ENCODE measurements at regions not wholly inside any gene's neighbourhood (a gene's known extent, or its start where the extent isn't known, plus 50 kb on each side); places are given as distances from the start of the nearest gene placed in this dataset.

DNA sequence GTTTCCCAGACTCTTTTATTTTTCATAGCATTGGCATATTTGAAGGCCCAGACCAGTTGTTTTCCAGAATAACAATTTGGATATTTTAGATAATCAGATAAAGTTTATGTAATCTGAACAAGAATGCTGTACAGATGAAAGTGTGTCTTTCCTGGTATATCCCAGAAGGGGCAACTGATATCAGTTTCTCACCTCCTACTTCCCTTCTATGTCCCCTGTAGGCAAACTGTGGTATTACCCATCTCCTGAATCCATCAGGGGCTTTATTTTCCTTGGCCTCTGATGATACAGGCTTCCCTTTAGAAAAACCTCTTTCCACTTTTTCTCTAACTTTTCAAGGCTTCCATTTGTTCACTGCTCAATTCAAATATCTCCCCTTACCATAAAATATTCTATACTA lies 87.5 kb upstream of the RGS1 start:
- TF ChIP-seq POLR2A (IDR thresholded peaks at IDR 0.05), result no peak
- TF ChIP-seq, protein P1, sequence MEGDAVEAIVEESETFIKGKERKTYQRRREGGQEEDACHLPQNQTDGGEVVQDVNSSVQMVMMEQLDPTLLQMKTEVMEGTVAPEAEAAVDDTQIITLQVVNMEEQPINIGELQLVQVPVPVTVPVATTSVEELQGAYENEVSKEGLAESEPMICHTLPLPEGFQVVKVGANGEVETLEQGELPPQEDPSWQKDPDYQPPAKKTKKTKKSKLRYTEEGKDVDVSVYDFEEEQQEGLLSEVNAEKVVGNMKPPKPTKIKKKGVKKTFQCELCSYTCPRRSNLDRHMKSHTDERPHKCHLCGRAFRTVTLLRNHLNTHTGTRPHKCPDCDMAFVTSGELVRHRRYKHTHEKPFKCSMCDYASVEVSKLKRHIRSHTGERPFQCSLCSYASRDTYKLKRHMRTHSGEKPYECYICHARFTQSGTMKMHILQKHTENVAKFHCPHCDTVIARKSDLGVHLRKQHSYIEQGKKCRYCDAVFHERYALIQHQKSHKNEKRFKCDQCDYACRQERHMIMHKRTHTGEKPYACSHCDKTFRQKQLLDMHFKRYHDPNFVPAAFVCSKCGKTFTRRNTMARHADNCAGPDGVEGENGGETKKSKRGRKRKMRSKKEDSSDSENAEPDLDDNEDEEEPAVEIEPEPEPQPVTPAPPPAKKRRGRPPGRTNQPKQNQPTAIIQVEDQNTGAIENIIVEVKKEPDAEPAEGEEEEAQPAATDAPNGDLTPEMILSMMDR (IDR thresholded peaks at IDR 0.05), result peak in 1 of 6 experiments; percentile 6

Data from Peyer's patch (tissue), 4 donors.